ENCODE measurements at regions not wholly inside any gene's neighbourhood (a gene's known extent, or its start where the extent isn't known, plus 50 kb on each side); places are given as distances from the start of the nearest gene placed in this dataset.

- TF ChIP-seq CTCF (conservative IDR thresholded peaks at IDR 0.05) (no peak), ZFX (IDR thresholded peaks at IDR 0.05) (no peak)
Measured at GRCh38 chr9:85178474-85178873, 508.9 kb downstream of the NTRK2 start.
